ENCODE measurements at regions not wholly inside any gene's neighbourhood (a gene's known extent, or its start where the extent isn't known, plus 50 kb on each side); places are given as distances from the start of the nearest gene placed in this dataset.

DNA sequence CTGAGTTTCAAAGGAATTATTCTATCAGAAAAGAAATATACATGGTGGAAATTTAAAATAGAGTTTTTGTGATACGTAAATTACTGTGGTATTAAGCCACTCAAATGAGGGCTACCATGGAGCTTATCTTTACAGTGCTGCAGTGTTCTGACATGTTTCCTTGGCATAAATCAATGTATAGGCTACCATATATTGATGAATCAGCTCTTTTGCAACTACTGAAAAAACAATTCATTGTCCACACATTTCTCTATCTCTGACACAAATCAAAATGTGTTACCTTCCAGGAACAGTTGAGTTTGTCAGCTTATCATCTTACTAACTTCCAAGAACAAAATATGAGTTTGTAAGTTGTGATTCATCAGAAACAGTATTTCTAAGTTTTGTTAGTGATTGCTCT is 140.3 kb upstream of the CDH18 start:
- no peak for TF ChIP-seq CTCF (conservative IDR thresholded peaks at IDR 0.05; ENCODE audit: low read length)
- no peak for TF ChIP-seq EZH2phosphoT487 (IDR thresholded peaks at IDR 0.05; ENCODE audit: borderline replicate concordance, low read depth, low read length)

All from OCI-LY7 (cell line).